Erythroblast (primary cell): ENCODE measurements at regions not wholly inside any gene's neighbourhood (a gene's known extent, or its start where the extent isn't known, plus 50 kb on each side); places are given as distances from the start of the nearest gene placed in this dataset.

Source experiments
- GATA1 ChIP-seq: IDR thresholded peaks from 2 replicates; pipeline ENCODE4 v1.6.1; 2011; ENCODE audit warnings: low read depth, mild to moderate bottlenecking, control low read depth, low read length, moderate library complexity
- POLR2A ChIP-seq: IDR thresholded peaks from 2 replicates; pipeline ENCODE4 v1.6.1; 2011; ENCODE audit warnings: mild to moderate bottlenecking, low read length

DNA sequence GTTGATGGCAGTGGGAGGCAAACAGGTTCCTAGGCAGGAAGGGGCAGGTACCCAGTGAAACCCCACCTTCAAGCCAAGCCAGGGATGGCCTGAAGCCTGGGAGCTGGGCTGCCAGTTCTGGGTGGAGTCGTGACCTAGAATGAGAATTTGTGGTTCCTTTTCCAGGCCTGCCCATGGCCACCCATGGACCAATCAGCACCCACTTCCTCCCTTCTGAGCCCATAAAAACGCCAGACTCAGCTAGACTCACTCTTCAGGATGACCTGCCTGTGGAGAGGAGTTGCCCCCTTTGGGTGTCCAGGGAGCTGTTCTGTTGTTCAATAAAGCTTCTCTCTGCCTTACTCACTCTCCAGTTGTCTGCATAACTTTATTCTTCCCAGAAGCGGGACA is 144.0 kb upstream of the MRPS30 start:
- TF ChIP-seq POLR2A (no peak), GATA1 (no peak)
